ENCODE measurements at regions not wholly inside any gene's neighbourhood (a gene's known extent, or its start where the extent isn't known, plus 50 kb on each side); places are given as distances from the start of the nearest gene placed in this dataset.

- Histone ChIP-seq H3K36me3 (ENCODE audit: control insufficient read depth in 3 of 3, insufficient read depth in 3 of 3, low read length in 3 of 3) (no peaks in the 10 kb centered on the region), H3K27me3 (ENCODE audit: control insufficient read depth in 3 of 3, insufficient read depth in 3 of 3, low read length in 3 of 3) (no peaks in the 10 kb centered on the region), H3K9me3 (ENCODE audit: control insufficient read depth in 3 of 3, low read length in 3 of 3) (peaks cover 0 to 3% (median 0%) of the 10 kb centered on the region in 3 donors), H3K9ac (ENCODE audit: low read depth in 1 of 3, low read length in 3 of 3) (no peak overlapping the region), H3K27ac (ENCODE audit: low read depth, low read length) (no peak overlapping the region), H3K4me1 (ENCODE audit: control insufficient read depth in 3 of 3, insufficient read depth in 3 of 3, low read length in 3 of 3) (no peaks in the 10 kb centered on the region), H3K4me3 (ENCODE audit: low read length in 3 of 3) (no peak overlapping the region)
These were observed 86.2 kb downstream of the GPR85 start for GRCh38 chr7:113000316-113001020.

- H3K9me3 ChIP-seq (ENCODE audit: control insufficient read depth in 3 of 3, low read length in 3 of 3): no peaks in the 10 kb centered on the region
- H3K4me1 ChIP-seq (ENCODE audit: control insufficient read depth in 3 of 3, insufficient read depth in 3 of 3, low read length in 3 of 3): no peaks in the 10 kb centered on the region
- H3K36me3 ChIP-seq (ENCODE audit: control insufficient read depth in 3 of 3, insufficient read depth in 3 of 3, low read length in 3 of 3): no peaks in the 10 kb centered on the region
- H3K27ac ChIP-seq (ENCODE audit: low read depth, low read length): no peak overlapping the region
- H3K9ac ChIP-seq (ENCODE audit: low read depth in 1 of 3, low read length in 3 of 3): no peak overlapping the region
- no peaks in the 10 kb centered on the region for H3K27me3 ChIP-seq (ENCODE audit: control insufficient read depth in 3 of 3, insufficient read depth in 3 of 3, low read length in 3 of 3)
- no peak overlapping the region for H3K4me3 ChIP-seq (ENCODE audit: low read length in 3 of 3)
These were observed 88.8 kb downstream of the GPR85 start for GRCh38 chr7:112997831-112998230.

GRCh38 chr7:112996331-112996871 is 90.2 kb downstream of the GPR85 start:
- Histone ChIP-seq H3K9ac (ENCODE audit: low read depth in 1 of 3, low read length in 3 of 3) (no peak overlapping the region), H3K27ac (ENCODE audit: low read depth, low read length) (no peak overlapping the region), H3K4me3 (ENCODE audit: low read length in 3 of 3) (no peak overlapping the region), H3K36me3 (ENCODE audit: control insufficient read depth in 3 of 3, insufficient read depth in 3 of 3, low read length in 3 of 3) (no peaks in the 10 kb centered on the region), H3K4me1 (ENCODE audit: control insufficient read depth in 3 of 3, insufficient read depth in 3 of 3, low read length in 3 of 3) (no peaks in the 10 kb centered on the region), H3K9me3 (ENCODE audit: control insufficient read depth in 3 of 3, low read length in 3 of 3) (no peaks in the 10 kb centered on the region), H3K27me3 (ENCODE audit: control insufficient read depth in 3 of 3, insufficient read depth in 3 of 3, low read length in 3 of 3) (no peaks in the 10 kb centered on the region)

GRCh38 chr7:112995059-112995824 is 91.4 kb downstream of the GPR85 start:
- H3K9me3 ChIP-seq (ENCODE audit: control insufficient read depth in 3 of 3, low read length in 3 of 3): no peaks in the 10 kb centered on the region
- no peak overlapping the region for H3K9ac ChIP-seq (ENCODE audit: low read depth in 1 of 3, low read length in 3 of 3)
- no peaks in the 10 kb centered on the region for H3K36me3 ChIP-seq (ENCODE audit: control insufficient read depth in 3 of 3, insufficient read depth in 3 of 3, low read length in 3 of 3)
- H3K4me3 ChIP-seq (ENCODE audit: low read length in 3 of 3): no peak overlapping the region
- H3K27me3 ChIP-seq (ENCODE audit: control insufficient read depth in 3 of 3, insufficient read depth in 3 of 3, low read length in 3 of 3): no peaks in the 10 kb centered on the region
- no peak overlapping the region for H3K27ac ChIP-seq (ENCODE audit: low read depth, low read length)
- no peaks in the 10 kb centered on the region for H3K4me1 ChIP-seq (ENCODE audit: control insufficient read depth in 3 of 3, insufficient read depth in 3 of 3, low read length in 3 of 3)

- Histone ChIP-seq H3K36me3 (ENCODE audit: control insufficient read depth in 3 of 3, insufficient read depth in 3 of 3, low read length in 3 of 3) (no peaks in the 10 kb centered on the region), H3K9ac (ENCODE audit: low read depth in 1 of 3, low read length in 3 of 3) (no peak overlapping the region), H3K4me3 (ENCODE audit: low read length in 3 of 3) (no peak overlapping the region), H3K4me1 (ENCODE audit: control insufficient read depth in 3 of 3, insufficient read depth in 3 of 3, low read length in 3 of 3) (no peaks in the 10 kb centered on the region), H3K9me3 (ENCODE audit: control insufficient read depth in 3 of 3, low read length in 3 of 3) (no peaks in the 10 kb centered on the region), H3K27me3 (ENCODE audit: control insufficient read depth in 3 of 3, insufficient read depth in 3 of 3, low read length in 3 of 3) (no peaks in the 10 kb centered on the region), H3K27ac (ENCODE audit: low read depth, low read length) (no peak overlapping the region)
These were observed 92.0 kb downstream of the GPR85 start for GRCh38 chr7:112994656-112995055.

GRCh38 chr7:112990624-112991023 is 96.0 kb downstream of the GPR85 start:
- no peaks in the 10 kb centered on the region for H3K27me3 ChIP-seq (ENCODE audit: control insufficient read depth in 3 of 3, insufficient read depth in 3 of 3, low read length in 3 of 3)
- no peak overlapping the region for H3K27ac ChIP-seq (ENCODE audit: low read depth, low read length)
- H3K36me3 ChIP-seq (ENCODE audit: control insufficient read depth in 3 of 3, insufficient read depth in 3 of 3, low read length in 3 of 3): no peaks in the 10 kb centered on the region
- no peak overlapping the region for H3K4me3 ChIP-seq (ENCODE audit: low read length in 3 of 3)
- H3K9ac ChIP-seq (ENCODE audit: low read depth in 1 of 3, low read length in 3 of 3): no peak overlapping the region
- no peaks in the 10 kb centered on the region for H3K4me1 ChIP-seq (ENCODE audit: control insufficient read depth in 3 of 3, insufficient read depth in 3 of 3, low read length in 3 of 3)
- H3K9me3 ChIP-seq (ENCODE audit: control insufficient read depth in 3 of 3, low read length in 3 of 3): no peaks in the 10 kb centered on the region

GRCh38 chr7:112989531-112989930 is 97.1 kb downstream of the GPR85 start:
- H3K27ac ChIP-seq (ENCODE audit: low read depth, low read length): no peak overlapping the region
- no peaks in the 10 kb centered on the region for H3K4me1 ChIP-seq (ENCODE audit: control insufficient read depth in 3 of 3, insufficient read depth in 3 of 3, low read length in 3 of 3)
- no peak overlapping the region for H3K9ac ChIP-seq (ENCODE audit: low read depth in 1 of 3, low read length in 3 of 3)
- H3K36me3 ChIP-seq (ENCODE audit: control insufficient read depth in 3 of 3, insufficient read depth in 3 of 3, low read length in 3 of 3): no peaks in the 10 kb centered on the region
- no peaks in the 10 kb centered on the region for H3K9me3 ChIP-seq (ENCODE audit: control insufficient read depth in 3 of 3, low read length in 3 of 3)
- no peak overlapping the region for H3K4me3 ChIP-seq (ENCODE audit: low read length in 3 of 3)
- H3K27me3 ChIP-seq (ENCODE audit: control insufficient read depth in 3 of 3, insufficient read depth in 3 of 3, low read length in 3 of 3): no peaks in the 10 kb centered on the region

- no peaks in the 10 kb centered on the region for H3K4me1 ChIP-seq (ENCODE audit: control insufficient read depth in 3 of 3, insufficient read depth in 3 of 3, low read length in 3 of 3)
These were observed 99.5 kb downstream of the GPR85 start for GRCh38 chr7:112987171-112987570.

GRCh38 chr7:112986256-112987031 is 100.2 kb downstream of the GPR85 start:
- H3K9me3 ChIP-seq (ENCODE audit: control insufficient read depth in 3 of 3, low read length in 3 of 3): no peaks in the 10 kb centered on the region
- no peaks in the 10 kb centered on the region for H3K36me3 ChIP-seq (ENCODE audit: control insufficient read depth in 3 of 3, insufficient read depth in 3 of 3, low read length in 3 of 3)
- no peak overlapping the region for H3K27ac ChIP-seq (ENCODE audit: low read depth, low read length)
- no peak overlapping the region for H3K9ac ChIP-seq (ENCODE audit: low read depth in 1 of 3, low read length in 3 of 3)
- H3K4me1 ChIP-seq (ENCODE audit: control insufficient read depth in 3 of 3, insufficient read depth in 3 of 3, low read length in 3 of 3): no peaks in the 10 kb centered on the region
- no peak overlapping the region for H3K4me3 ChIP-seq (ENCODE audit: low read length in 3 of 3)
- no peaks in the 10 kb centered on the region for H3K27me3 ChIP-seq (ENCODE audit: control insufficient read depth in 3 of 3, insufficient read depth in 3 of 3, low read length in 3 of 3)

More at GRCh38 chr7:112987171-112987570, 99.5 kb downstream of the GPR85 start:
- Histone ChIP-seq H3K27ac (ENCODE audit: low read depth, low read length) (no peak overlapping the region), H3K36me3 (ENCODE audit: control insufficient read depth in 3 of 3, insufficient read depth in 3 of 3, low read length in 3 of 3) (no peaks in the 10 kb centered on the region), H3K9me3 (ENCODE audit: control insufficient read depth in 3 of 3, low read length in 3 of 3) (no peaks in the 10 kb centered on the region), H3K4me3 (ENCODE audit: low read length in 3 of 3) (no peak overlapping the region), H3K9ac (ENCODE audit: low read depth in 1 of 3, low read length in 3 of 3) (no peak overlapping the region), H3K27me3 (ENCODE audit: control insufficient read depth in 3 of 3, insufficient read depth in 3 of 3, low read length in 3 of 3) (no peaks in the 10 kb centered on the region)

Measured in skeletal muscle tissue (tissue), 3 donors.